ENCODE measurements at regions not wholly inside any gene's neighbourhood (a gene's known extent, or its start where the extent isn't known, plus 50 kb on each side); places are given as distances from the start of the nearest gene placed in this dataset.

DNA sequence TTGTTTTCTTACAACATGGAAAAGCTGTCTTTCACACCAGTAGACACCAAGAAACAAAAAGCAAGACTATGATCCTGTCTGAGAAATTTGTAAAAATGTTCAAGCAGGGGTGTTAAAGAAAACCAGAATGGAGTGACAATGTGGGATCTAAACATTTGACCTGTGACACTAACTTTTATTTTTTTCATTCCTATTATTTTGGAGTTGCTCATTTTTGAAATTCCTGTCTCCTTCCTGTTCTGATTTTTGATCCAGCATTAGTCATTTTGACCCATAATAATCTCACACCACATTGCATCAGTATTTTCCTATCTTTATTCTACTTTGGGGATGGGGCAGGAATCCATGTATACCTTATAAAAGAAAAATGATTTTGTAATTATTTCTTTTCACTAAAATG, 164.2 kb downstream of the DLEU7 start:
- no peak overlapping the region for H3K9ac ChIP-seq (ENCODE audit: low read depth in 2 of 2, low read length in 2 of 2)
- H3K27ac ChIP-seq, result no peak overlapping the region

DNA sequence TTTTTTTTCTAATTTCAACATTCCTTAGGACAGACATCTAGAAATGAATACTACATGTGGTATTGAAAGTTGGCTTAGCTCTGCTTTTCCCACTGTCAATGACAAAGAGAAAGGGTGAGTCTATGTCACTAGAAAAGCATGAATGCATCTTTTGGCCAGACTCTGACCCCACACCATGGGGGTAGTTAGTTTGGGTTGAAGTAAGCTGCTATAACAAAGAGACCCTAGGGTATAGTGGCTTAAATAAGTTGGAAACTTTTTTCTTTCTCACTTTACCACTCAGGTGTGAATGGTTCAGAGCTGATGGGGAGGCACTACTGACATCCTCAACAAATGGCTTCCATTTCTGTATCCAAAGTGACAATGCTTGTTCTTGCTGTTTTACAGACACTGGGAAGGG, 161.5 kb downstream of the DLEU7 start:
- H3K9ac ChIP-seq (ENCODE audit: low read depth in 2 of 2, low read length in 2 of 2), result no peak overlapping the region
- no peak overlapping the region for H3K4me3 ChIP-seq
- TF ChIP-seq, protein P1, sequence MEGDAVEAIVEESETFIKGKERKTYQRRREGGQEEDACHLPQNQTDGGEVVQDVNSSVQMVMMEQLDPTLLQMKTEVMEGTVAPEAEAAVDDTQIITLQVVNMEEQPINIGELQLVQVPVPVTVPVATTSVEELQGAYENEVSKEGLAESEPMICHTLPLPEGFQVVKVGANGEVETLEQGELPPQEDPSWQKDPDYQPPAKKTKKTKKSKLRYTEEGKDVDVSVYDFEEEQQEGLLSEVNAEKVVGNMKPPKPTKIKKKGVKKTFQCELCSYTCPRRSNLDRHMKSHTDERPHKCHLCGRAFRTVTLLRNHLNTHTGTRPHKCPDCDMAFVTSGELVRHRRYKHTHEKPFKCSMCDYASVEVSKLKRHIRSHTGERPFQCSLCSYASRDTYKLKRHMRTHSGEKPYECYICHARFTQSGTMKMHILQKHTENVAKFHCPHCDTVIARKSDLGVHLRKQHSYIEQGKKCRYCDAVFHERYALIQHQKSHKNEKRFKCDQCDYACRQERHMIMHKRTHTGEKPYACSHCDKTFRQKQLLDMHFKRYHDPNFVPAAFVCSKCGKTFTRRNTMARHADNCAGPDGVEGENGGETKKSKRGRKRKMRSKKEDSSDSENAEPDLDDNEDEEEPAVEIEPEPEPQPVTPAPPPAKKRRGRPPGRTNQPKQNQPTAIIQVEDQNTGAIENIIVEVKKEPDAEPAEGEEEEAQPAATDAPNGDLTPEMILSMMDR (IDR thresholded peaks at IDR 0.05), result no peak
- H3K27me3 ChIP-seq, result no peaks in the 10 kb centered on the region
- H3K36me3 ChIP-seq, result no peaks in the 10 kb centered on the region
- no peaks in the 10 kb centered on the region for H3K4me1 ChIP-seq
- no peaks in the 10 kb centered on the region for H3K9me3 ChIP-seq
- DNase-seq, result no peak
- intact Hi-C loops (cut with DNase I), result no loop called here
- no peak overlapping the region for H3K27ac ChIP-seq

More for the DNA sequence above, 164.2 kb downstream of the DLEU7 start:
- Histone ChIP-seq H3K27me3 (no peaks in the 10 kb centered on the region), H3K4me1 (no peaks in the 10 kb centered on the region), H3K4me3 (no peak overlapping the region), H3K36me3 (no peaks in the 10 kb centered on the region), H3K9me3 (no peaks in the 10 kb centered on the region)
- DNase-seq, result no peak
- intact Hi-C loops (cut with DNase I), result no loop called here
- TF ChIP-seq, protein P1 (IDR thresholded peaks at IDR 0.05), result no peak

DNA sequence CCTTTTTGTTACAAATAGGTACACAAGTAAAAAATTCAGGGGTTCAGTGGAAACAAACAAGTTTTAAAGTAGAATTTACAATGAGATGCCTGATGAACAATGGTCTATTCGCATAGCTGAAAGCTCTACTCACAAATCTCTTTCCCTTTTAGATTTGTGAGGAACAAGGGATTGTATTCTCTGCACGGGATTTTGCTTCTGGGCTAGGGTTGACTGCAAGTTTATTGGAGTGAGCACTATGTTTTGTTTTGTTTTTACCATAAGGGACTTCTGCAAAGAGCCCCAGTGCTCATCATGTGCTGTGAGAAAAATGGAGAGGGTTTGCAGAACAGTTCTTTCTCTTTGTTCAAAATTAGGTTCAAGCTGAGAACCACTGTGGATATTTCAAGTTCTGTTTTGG, 160.5 kb downstream of the DLEU7 start:
- no peaks in the 10 kb centered on the region for H3K27me3 ChIP-seq
- H3K9me3 ChIP-seq, result no peaks in the 10 kb centered on the region
- no peaks in the 10 kb centered on the region for H3K4me1 ChIP-seq
- H3K9ac ChIP-seq (ENCODE audit: low read depth in 2 of 2, low read length in 2 of 2), result no peak overlapping the region
- TF ChIP-seq, protein P1 (IDR thresholded peaks at IDR 0.05), result no peak
- intact Hi-C loops (cut with DNase I), result no loop called here
- no peak for DNase-seq
- no peak overlapping the region for H3K27ac ChIP-seq
- H3K36me3 ChIP-seq, result no peaks in the 10 kb centered on the region
- no peak overlapping the region for H3K4me3 ChIP-seq

DNA sequence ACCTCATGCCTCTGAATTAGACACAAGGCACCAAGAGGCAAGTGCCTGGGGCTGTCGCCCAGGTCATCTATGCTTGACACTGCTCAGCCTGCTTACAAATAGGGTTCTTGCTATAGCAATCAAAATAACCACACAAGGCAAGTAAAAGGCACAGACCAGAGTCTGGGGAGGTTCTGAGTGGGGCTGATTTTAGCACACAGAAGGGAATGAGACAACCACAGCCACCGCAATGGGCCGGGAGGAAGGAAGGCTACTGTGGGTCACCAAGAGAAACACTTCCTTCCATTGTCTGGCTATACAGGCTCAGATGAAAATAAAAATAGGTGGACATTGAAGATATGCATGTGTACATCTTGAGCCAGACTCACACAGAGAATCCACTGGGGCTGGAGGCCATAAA, 159.1 kb downstream of the DLEU7 start:
- intact Hi-C loops (cut with DNase I), result no loop called here
- Histone ChIP-seq H3K36me3 (no peaks in the 10 kb centered on the region), H3K27ac (no peak overlapping the region), H3K4me1 (no peaks in the 10 kb centered on the region), H3K4me3 (no peak overlapping the region), H3K27me3 (no peaks in the 10 kb centered on the region), H3K9me3 (no peaks in the 10 kb centered on the region), H3K9ac (ENCODE audit: low read depth in 2 of 2, low read length in 2 of 2) (no peak overlapping the region)
- TF ChIP-seq, protein P1 (IDR thresholded peaks at IDR 0.05), result no peak
- no peak for DNase-seq

DNA sequence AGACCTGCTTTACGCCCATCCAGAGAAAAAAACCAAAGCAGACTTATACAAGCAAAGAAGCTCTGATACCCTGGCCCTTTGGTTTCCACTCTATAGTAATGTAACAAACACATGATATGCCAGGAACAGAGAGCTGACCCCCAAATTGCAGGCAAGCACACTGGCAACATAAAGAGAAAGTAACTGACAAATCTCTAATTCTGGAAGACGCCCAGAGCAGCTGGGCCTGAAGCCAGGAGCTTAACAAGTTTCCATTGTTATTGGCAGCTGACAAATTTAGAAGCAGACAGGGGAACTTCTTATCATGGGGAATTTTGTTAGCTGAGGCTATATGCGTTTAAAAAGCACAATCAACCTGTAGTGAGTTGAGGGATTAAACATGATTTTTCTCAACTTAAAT, 158.0 kb downstream of the DLEU7 start:
- no peak overlapping the region for H3K4me3 ChIP-seq
- H3K9ac ChIP-seq (ENCODE audit: low read depth in 2 of 2, low read length in 2 of 2), result no peak overlapping the region
- no peaks in the 10 kb centered on the region for H3K36me3 ChIP-seq
- no peak overlapping the region for H3K27ac ChIP-seq
- H3K4me1 ChIP-seq, result no peaks in the 10 kb centered on the region
- H3K9me3 ChIP-seq, result no peaks in the 10 kb centered on the region
- intact Hi-C loops (cut with DNase I), result no loop called here
- peak; percentile 50 for DNase-seq
- TF ChIP-seq, protein P1 (IDR thresholded peaks at IDR 0.05), result no peak
- H3K27me3 ChIP-seq, result no peaks in the 10 kb centered on the region

DNA sequence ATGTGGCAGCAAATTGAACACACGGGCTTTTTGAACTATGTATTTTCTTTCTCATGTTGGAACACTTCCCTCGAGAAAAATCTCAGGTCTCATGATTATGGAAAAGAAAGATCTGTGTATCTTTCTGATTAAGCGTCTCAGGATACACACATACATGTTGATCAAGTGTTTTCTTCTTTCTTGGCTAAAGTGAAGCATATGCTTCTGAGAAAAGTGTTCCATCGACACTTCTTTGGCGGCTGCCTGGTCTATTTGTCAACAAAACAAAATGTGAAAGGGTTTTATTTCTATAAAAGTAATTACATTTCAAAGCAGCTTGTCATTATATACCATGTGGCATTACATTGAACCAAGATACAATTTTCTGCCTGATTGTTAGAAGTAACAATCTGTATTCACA, 157.5 kb downstream of the DLEU7 start:
- Histone ChIP-seq H3K27me3 (no peaks in the 10 kb centered on the region), H3K36me3 (no peaks in the 10 kb centered on the region), H3K4me3 (no peak overlapping the region), H3K27ac (no peak overlapping the region), H3K9me3 (no peaks in the 10 kb centered on the region), H3K4me1 (no peaks in the 10 kb centered on the region), H3K9ac (ENCODE audit: low read depth in 2 of 2, low read length in 2 of 2) (no peak overlapping the region)
- no peak for DNase-seq
- intact Hi-C loops (cut with DNase I), result no loop called here
- TF ChIP-seq, protein P1 (IDR thresholded peaks at IDR 0.05), result no peak

All from colonic mucosa (tissue), 4 donors.